Karpas-422 (cell line): ENCODE measurements at regions not wholly inside any gene's neighbourhood (a gene's known extent, or its start where the extent isn't known, plus 50 kb on each side); places are given as distances from the start of the nearest gene placed in this dataset.
A peak's percentile ranks its signal among the peaks of the same experiment; 100 is the strongest.

ENCODE experiments used
- DNase-seq: peaks from one replicate; pipeline ENCODE4 v3.0.0-alpha.2; 2015
- H2AFZ ChIP-seq: fragments of 200-600 bp; sonication (generic); 2 replicates; pipeline ENCODE4 v1.6.1; 2014; ENCODE audit warnings: antibody characterized with exemption, low read length, mixed read lengths
- H3K27ac ChIP-seq: fragments of 200-600 bp; sonication (generic); 2 replicates; pipeline ENCODE4 v1.5.1; 2014; ENCODE audit warnings: mild to moderate bottlenecking, low read length, moderate library complexity
- H3K27me3 ChIP-seq: fragments of 200-600 bp; sonication (generic); 2 replicates; pipeline ENCODE4 v1.6.1; 2014; ENCODE audit warnings: low read length, mixed read lengths
- H3K36me3 ChIP-seq: fragments of 200-600 bp; sonication (generic); 2 replicates; pipeline ENCODE4 v1.6.1; 2014; ENCODE audit warnings: low read length, mixed read lengths; ENCODE audit not compliant: insufficient read depth
- H3K4me1 ChIP-seq: fragments of 200-600 bp; sonication (generic); 2 replicates; pipeline ENCODE4 v1.6.1; 2014; ENCODE audit warnings: mild to moderate bottlenecking, low read length, mixed read lengths
- H3K4me2 ChIP-seq: fragments of 200-600 bp; sonication (generic); 2 replicates; pipeline ENCODE4 v1.6.1; 2014; ENCODE audit warnings: low read length, low read depth, mild to moderate bottlenecking; ENCODE audit not compliant: poor library complexity, severe bottlenecking
- H3K4me3 ChIP-seq: fragments of 200-600 bp; sonication (generic); 2 replicates; pipeline ENCODE4 v1.5.1; 2014; ENCODE audit warnings: mild to moderate bottlenecking, antibody characterized with exemption, low read length, mixed read lengths
- H3K79me2 ChIP-seq: fragments of 200-600 bp; sonication (generic); 2 replicates; pipeline ENCODE4 v1.6.1; 2014; ENCODE audit warnings: mild to moderate bottlenecking, low read length, mixed read lengths
- H3K9ac ChIP-seq: fragments of 200-600 bp; sonication (generic); 2 replicates; pipeline ENCODE4 v1.6.0; 2014; ENCODE audit warnings: low read length
- H3K9me2 ChIP-seq: fragments of 200-600 bp; sonication (generic), shearing (Covaris generic); replicated peaks from 2 replicates; pipeline ENCODE4 v1.6.0; 2014; ENCODE audit warnings: mild to moderate bottlenecking, low read length, moderate library complexity; ENCODE audit not compliant: insufficient read depth
- H3K9me3 ChIP-seq: fragments of 300-700, 200-600 bp; sonication (generic); 2 replicates; pipeline ENCODE4 v1.6.1; 2014; ENCODE audit warnings: low read length, mixed read lengths
- H4K20me1 ChIP-seq: fragments of 200-600 bp; sonication (generic); 2 replicates; pipeline ENCODE4 v1.6.1; 2014; ENCODE audit warnings: mild to moderate bottlenecking, antibody characterized with exemption, low read length, low read depth; ENCODE audit not compliant: insufficient read depth

DNA sequence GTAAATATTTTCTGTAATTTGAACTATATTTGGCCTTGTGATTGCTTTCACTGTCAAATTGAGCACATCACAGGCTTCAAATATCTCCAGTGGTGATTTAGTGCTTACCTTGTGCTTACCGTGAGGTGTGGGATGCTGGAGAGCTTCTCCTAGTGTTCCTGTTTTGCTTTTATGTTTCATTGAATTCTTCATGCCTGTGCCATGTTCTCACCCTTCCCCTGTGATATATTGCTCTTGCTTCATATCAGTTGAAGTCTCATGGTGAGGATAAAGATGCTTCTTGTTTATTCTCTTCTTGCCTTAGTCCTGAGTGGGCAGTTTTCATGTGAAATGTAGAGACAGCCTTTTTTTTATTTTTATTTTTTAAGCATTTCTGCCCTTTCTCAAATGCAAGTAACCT, 198.0 kb upstream of the PDGFD start:
- no peak overlapping the region for H3K4me2 ChIP-seq
- no peak overlapping the region for H3K4me3 ChIP-seq
- H3K4me1 ChIP-seq = no peaks in the 10 kb centered on the region
- H3K9me3 ChIP-seq = no peaks in the 10 kb centered on the region
- no peaks in the 10 kb centered on the region for H3K79me2 ChIP-seq
- no peak overlapping the region for H3K27ac ChIP-seq
- no peak overlapping the region for H3K9ac ChIP-seq
- H3K9me2 ChIP-seq = no peaks in the 10 kb centered on the region
- no peak for DNase-seq
- no peaks in the 10 kb centered on the region for H4K20me1 ChIP-seq
- peaks cover 2% of the 10 kb centered on the region; the same call in 1 of the 2 replicates for H3K27me3 ChIP-seq
- no peak overlapping the region for H2AFZ ChIP-seq
- no peaks in the 10 kb centered on the region for H3K36me3 ChIP-seq

DNA sequence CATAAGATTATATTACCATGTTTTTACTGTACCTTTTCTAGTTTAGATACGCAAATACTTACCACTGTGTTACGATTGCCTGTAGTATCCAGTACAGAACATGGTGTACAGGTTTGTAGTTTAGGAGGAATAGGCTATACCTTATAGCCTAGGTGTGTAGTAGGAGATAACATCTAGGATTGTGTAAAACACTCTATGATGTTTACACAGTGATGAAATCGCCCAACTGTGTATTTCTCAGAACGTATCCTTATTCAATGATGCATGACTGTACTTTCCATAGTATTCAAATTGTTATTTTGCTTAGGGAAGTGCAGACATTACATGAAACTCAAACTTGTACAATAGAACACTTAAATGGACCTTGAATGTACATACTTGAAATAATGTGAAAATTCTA, 188.1 kb upstream of the PDGFD start:
- Histone ChIP-seq H3K4me1 (no peaks in the 10 kb centered on the region), H3K4me2 (no peak overlapping the region), H3K36me3 (no peaks in the 10 kb centered on the region), H3K4me3 (no peak overlapping the region), H3K27ac (no peak overlapping the region), H3K27me3 (0 out of 2 replicates have a peak, but pooled peaks cover 2% of the 10 kb centered on the region), H3K9me3 (no peaks in the 10 kb centered on the region), H4K20me1 (no peaks in the 10 kb centered on the region), H3K9ac (no peak overlapping the region), H2AFZ (no peak overlapping the region), H3K79me2 (no peaks in the 10 kb centered on the region), H3K9me2 (no peaks in the 10 kb centered on the region)
- DNase-seq = no peak

DNA sequence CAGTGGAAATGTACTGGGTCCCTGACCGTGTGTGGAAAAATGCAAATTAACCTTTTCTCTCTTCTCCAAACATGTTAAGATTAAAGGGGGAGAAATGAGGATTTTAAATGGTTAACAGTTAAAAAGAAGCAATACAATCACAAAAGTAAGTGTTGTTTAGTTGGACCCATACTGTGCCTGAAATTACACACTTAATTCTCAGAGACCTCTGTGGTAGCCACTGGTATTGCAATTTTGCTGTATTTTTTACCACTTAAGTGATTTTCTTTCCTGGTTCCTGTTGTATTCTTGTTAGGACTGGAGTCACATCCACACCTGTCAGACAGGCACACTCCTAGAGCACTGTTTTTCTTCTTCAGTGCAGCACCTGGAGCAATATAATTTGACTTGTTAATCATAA, 179.6 kb upstream of the PDGFD start:
- H3K9me3 ChIP-seq = no peaks in the 10 kb centered on the region
- no peaks in the 10 kb centered on the region for H4K20me1 ChIP-seq
- 0 out of 2 replicates have a peak, but pooled peaks cover 4% of the 10 kb centered on the region for H3K27me3 ChIP-seq

DNA sequence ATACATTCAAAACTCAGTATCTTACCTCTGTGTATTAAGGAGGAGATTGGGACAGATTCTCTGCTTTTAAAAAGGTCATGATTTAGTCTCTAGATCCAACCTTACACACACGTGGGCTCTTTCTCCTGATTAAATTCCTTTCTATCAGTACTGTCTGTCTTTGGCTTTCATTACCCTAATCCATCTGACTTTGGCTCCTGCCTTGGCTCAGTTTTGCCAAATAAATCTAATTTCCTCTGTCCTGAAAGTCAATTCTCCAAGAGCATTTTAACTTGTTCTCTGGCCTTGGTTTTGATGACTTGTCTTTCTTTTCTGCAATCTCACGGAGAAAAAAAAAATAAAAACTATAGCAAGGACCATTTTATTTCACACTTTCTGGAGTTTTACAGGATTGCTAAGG, 176.6 kb upstream of the PDGFD start:
- Histone ChIP-seq H2AFZ (no peak overlapping the region), H3K4me3 (no peak overlapping the region), H3K9me3 (no peaks in the 10 kb centered on the region), H4K20me1 (no peaks in the 10 kb centered on the region), H3K36me3 (no peaks in the 10 kb centered on the region), H3K4me1 (no peaks in the 10 kb centered on the region), H3K4me2 (no peak overlapping the region), H3K27ac (no peak overlapping the region), H3K79me2 (no peaks in the 10 kb centered on the region), H3K9me2 (no peaks in the 10 kb centered on the region), H3K9ac (no peak overlapping the region), H3K27me3 (0 out of 2 replicates have a peak, but pooled peaks cover 4% of the 10 kb centered on the region)
- DNase-seq = no peak

More for the DNA sequence above, 179.6 kb upstream of the PDGFD start:
- Histone ChIP-seq H3K9me2 (no peaks in the 10 kb centered on the region), H3K27ac (no peak overlapping the region), H2AFZ (no peak overlapping the region), H3K36me3 (no peaks in the 10 kb centered on the region), H3K9ac (no peak overlapping the region), H3K4me2 (no peak overlapping the region), H3K79me2 (no peaks in the 10 kb centered on the region), H3K4me1 (no peaks in the 10 kb centered on the region), H3K4me3 (no peak overlapping the region)
- DNase-seq = peak; percentile 83

DNA sequence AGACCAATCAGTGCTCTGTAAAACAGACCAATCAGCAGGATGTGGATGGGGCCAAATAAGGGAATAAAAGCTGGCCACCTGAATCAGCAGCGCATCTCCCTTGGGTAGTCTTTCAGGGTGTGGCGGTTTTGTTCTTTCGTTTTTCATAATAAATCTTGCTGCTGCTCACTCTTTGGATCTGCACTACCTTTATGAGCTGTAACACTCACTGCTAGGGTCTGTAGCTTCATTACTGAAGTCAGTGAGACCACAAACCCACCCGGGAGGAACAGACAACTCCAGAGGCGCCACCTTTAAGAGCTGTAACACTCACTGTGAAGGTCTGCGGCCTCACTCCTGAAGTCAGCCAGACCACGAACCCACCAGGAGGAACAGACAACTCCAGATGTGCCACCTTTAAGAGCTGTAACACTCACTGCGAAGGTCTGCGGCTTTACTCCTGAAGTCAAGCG, 175.5 kb upstream of the PDGFD start:
- Histone ChIP-seq H4K20me1 (no peaks in the 10 kb centered on the region), H3K27ac (no peak overlapping the region), H3K36me3 (no peaks in the 10 kb centered on the region), H3K4me3 (no peak overlapping the region), H3K9ac (no peak overlapping the region), H3K9me3 (no peaks in the 10 kb centered on the region), H3K79me2 (no peaks in the 10 kb centered on the region), H3K27me3 (0 out of 2 replicates have a peak, but pooled peaks cover 4% of the 10 kb centered on the region), H3K4me2 (no peak overlapping the region), H3K4me1 (no peaks in the 10 kb centered on the region), H2AFZ (no peak overlapping the region), H3K9me2 (no peaks in the 10 kb centered on the region)
- DNase-seq = no peak

DNA sequence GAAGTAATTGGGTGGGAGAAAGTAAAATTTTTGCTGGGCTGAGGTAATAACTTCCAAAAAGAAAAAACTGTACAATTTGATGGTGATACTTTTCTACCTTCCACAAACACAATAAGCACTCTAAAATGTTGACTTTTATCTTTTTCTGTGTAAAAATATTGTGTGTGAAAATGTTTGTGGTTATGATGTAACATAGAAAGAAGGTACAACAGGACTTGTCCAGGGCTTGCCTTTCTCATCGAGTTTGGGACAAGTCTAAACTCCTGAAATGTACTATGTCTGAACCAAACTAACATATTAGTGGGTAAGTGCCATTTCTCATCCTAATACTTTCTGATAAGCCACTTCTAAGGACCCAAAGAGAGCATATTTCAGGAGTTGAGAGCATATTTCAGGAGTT, 174.2 kb upstream of the PDGFD start:
- no peaks in the 10 kb centered on the region for H3K79me2 ChIP-seq
- H3K4me2 ChIP-seq = no peak overlapping the region
- H2AFZ ChIP-seq = no peak overlapping the region
- 0 out of 2 replicates have a peak, but pooled peaks cover 2% of the 10 kb centered on the region for H3K27me3 ChIP-seq
- no peak overlapping the region for H3K9ac ChIP-seq
- DNase-seq = no peak
- H3K9me2 ChIP-seq = no peaks in the 10 kb centered on the region
- H3K9me3 ChIP-seq = no peaks in the 10 kb centered on the region
- H4K20me1 ChIP-seq = no peaks in the 10 kb centered on the region
- no peak overlapping the region for H3K27ac ChIP-seq
- no peaks in the 10 kb centered on the region for H3K36me3 ChIP-seq
- H3K4me1 ChIP-seq = 0 out of 2 replicates have a peak, but pooled peaks cover 2% of the 10 kb centered on the region
- H3K4me3 ChIP-seq = no peak overlapping the region

DNA sequence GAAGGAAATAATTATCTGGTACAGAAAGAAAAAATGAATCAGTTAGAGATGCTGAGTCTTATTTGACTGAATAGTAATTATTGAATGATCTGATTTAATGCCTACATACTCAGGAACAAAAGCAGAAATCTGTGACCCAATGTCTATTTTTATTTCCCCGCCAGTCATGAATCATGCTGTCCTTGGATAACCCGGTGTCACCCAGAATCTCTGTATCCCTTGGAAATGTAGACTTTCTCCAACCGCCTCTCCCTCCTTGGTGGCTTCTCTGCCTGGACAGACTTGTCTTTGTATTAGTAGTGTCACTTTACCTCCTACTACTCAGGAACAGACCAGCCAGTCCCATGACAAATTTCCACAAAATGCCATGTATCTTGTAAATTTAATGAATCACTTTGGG, 173.3 kb upstream of the PDGFD start:
- H3K4me3 ChIP-seq = no peak overlapping the region
- H3K4me1 ChIP-seq = 0 out of 2 replicates have a peak, but pooled peaks cover 2% of the 10 kb centered on the region
- no peak overlapping the region for H3K27ac ChIP-seq
- no peaks in the 10 kb centered on the region for H3K79me2 ChIP-seq
- no peak overlapping the region for H3K4me2 ChIP-seq
- no peaks in the 10 kb centered on the region for H3K9me3 ChIP-seq
- H2AFZ ChIP-seq = no peak overlapping the region
- DNase-seq = no peak
- H3K27me3 ChIP-seq = no peaks in the 10 kb centered on the region
- H3K36me3 ChIP-seq = no peaks in the 10 kb centered on the region
- H3K9ac ChIP-seq = no peak overlapping the region
- no peaks in the 10 kb centered on the region for H3K9me2 ChIP-seq
- H4K20me1 ChIP-seq = no peaks in the 10 kb centered on the region

DNA sequence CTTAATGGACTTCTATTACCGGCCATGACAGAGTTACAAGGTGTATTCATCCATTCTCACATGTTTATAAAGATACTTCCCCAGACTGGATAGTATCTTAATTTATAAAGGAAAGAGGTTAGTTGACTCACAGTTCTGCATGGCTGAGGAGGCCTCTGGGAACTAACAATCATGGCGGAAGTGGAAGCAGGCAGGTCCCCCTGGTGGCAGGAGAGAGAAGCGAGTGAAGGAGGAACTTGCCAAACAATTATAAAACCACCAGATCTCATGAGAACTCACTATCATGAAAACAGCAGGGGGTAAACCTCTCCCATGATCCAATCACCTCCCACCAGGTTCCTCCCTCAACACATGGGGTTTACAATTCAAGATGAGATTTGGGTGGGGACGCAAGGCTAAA, 170.0 kb upstream of the PDGFD start:
- Histone ChIP-seq H3K4me2 (no peak overlapping the region), H3K9me3 (no peaks in the 10 kb centered on the region), H2AFZ (peak overlapping the region; percentile 90), H3K9ac (no peak overlapping the region), H3K36me3 (no peaks in the 10 kb centered on the region), H3K27me3 (no peaks in the 10 kb centered on the region), H3K4me1 (peaks cover 5% of the 10 kb centered on the region; the same call in 1 of the 2 replicates), H4K20me1 (no peaks in the 10 kb centered on the region), H3K27ac (no peak overlapping the region), H3K9me2 (no peaks in the 10 kb centered on the region), H3K79me2 (no peaks in the 10 kb centered on the region), H3K4me3 (no peak overlapping the region)
- peak; percentile 97 for DNase-seq

DNA sequence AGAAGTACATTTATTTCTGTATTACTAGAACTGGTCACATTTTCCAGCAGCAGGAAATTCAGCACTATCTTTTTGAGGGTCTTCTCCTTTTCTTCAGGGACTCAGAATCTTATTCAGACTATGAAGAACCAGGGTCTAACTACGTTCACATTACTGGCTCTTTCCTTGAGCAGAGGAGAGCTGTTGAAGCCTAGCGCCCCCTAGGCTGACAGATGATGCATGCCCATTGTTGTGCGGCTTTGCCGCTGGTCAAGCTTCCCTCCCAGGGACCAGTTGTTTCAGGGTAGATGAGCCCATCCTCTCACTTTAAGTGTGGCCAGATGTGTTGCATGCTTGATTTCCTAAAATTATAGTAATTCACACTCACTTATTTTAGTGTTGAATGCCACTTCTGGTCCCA, 168.2 kb upstream of the PDGFD start:
- Histone ChIP-seq H2AFZ (peak overlapping the region; percentile 72), H3K4me3 (no peak overlapping the region), H4K20me1 (no peaks in the 10 kb centered on the region), H3K79me2 (no peaks in the 10 kb centered on the region), H3K27ac (no peak overlapping the region), H3K27me3 (no peaks in the 10 kb centered on the region), H3K9ac (no peak overlapping the region), H3K9me3 (no peaks in the 10 kb centered on the region), H3K4me1 (peaks cover 9% of the 10 kb centered on the region), H3K36me3 (no peaks in the 10 kb centered on the region), H3K9me2 (no peaks in the 10 kb centered on the region), H3K4me2 (no peak overlapping the region)
- DNase-seq = peak; percentile 94
